DMS114 treated with DMSO at 0.1 percent for 48 hours (cell line): ENCODE measurements at regions not wholly inside any gene's neighbourhood (a gene's known extent, or its start where the extent isn't known, plus 50 kb on each side); places are given as distances from the start of the nearest gene placed in this dataset.
A peak's percentile ranks its signal among the peaks of the same experiment; 100 is the strongest.

Experiments used
- DNase-seq: peaks from one replicate; lab custom pipeline; 2025; ENCODE audit not compliant: unreplicated experiment; lab: John Stamatoyannopoulos, UW

GRCh38 chr5:30100929-30101328, 1092.6 kb upstream of the CDH6 start:
- no peak for DNase-seq

DNA sequence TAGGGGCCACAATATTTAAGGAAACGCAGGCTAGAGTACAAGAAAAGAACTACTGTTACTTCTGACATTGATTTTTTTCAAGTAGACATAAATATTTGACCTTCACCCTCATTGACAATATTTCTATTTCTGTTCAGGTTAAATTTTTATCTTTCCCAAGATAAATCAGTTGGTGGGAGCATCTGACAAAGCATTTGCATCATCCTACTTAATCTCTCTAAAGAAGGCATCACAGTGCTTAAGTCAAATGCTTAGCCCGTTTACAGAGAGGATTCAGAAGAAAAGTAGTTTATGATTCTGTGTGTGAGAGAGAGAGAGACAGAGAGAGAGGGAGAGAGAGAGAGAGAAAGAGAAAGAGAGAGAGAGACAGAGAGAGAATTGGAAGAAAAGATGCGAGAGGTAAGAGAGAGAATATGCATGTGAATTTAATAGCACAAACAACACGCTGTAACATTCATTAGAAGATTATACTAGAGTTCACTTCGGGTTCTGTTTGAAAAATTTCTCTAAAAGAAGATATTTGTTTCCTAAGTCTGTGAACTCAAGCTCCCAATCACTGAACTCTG, 1093.3 kb upstream of the CDH6 start:
- no peak for DNase-seq

GRCh38 chr5:30099634-30100033, 1093.9 kb upstream of the CDH6 start:
- DNase-seq = no peak

- DNase-seq = no peak
Measured at GRCh38 chr5:30098940-30099339, 1094.5 kb upstream of the CDH6 start.

DNA sequence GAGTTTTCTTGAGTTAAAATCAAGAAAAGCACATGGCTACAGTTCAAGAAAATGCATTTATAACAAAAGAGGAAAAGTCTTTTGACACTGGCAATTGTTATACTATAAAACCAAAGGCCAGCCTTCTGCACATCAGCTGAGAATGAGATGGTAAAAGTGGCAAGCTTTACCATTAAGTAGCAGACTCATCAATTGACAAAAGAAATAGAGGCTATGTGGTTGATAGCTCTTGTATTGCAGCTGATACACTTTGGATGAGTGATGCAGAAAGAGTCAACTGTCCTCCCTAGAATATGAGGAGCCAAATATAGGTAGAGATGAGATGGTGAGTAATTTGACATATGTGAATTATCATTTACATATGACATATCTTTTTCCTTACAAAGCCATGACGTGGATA, 1100.9 kb upstream of the CDH6 start:
- no peak for DNase-seq

- no peak for DNase-seq
Measured at GRCh38 chr5:30069441-30070263, 1123.8 kb upstream of the CDH6 start.

- no peak for DNase-seq
Measured at GRCh38 chr5:30063503-30063902, 1130.0 kb upstream of the CDH6 start.

DNA sequence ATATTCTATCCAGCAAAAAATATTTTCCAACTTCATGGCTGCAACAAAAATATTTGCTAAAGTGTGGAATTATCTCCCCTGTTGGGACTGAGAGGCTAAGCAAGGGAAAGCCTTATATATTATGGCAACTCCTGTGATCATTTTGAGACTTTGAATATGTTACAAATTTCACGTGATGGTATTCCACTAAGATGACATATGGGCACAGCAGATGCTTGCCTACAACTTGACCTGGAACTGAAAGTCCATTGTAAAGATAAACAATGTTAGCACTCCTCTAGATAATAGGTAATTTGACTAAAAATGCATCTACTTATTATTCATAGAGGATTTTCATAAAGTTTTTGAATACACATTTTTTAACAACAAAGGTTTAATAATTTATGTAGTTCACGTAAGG, 1141.5 kb upstream of the CDH6 start:
- DNase-seq = no peak

DNA sequence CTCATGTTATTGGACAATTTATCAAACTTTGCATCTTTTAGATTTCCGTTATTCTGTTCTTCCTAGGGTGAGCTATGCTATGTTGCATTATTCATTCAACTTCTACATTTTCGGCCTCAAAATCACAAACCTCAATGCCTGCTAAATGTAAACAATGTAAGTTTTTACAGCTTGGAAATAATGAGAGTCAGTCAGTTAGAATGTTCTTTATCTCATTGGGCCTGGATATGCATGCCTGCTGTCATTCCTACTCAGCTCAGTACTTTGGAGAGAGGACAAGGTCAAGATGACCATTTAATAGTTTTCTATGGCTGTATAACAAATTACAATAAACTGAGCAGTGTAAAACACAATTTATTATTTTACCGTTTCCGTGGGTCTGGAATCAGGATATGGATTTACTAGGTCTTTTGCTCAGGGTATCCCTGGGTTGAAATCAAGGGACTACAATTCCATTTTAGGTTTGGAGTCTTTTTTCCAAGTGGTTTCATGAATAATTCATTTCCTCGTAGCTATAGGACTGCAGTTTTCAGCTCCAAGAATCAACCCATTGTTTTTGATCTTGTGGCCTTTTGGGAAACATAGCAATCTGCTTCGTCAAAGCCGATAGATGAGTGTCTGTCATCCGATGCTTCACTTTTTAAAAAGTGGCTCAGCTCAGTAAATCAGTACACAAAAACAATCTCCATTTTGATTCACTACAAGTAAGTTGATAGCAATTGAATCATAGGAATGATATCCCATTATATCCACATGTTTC, 1143.2 kb upstream of the CDH6 start:
- no peak for DNase-seq

- no peak for DNase-seq
Measured at GRCh38 chr5:30042677-30043076, 1150.8 kb upstream of the CDH6 start.

- DNase-seq = no peak
Measured at GRCh38 chr5:30041831-30042385, 1151.6 kb upstream of the CDH6 start.

DNA sequence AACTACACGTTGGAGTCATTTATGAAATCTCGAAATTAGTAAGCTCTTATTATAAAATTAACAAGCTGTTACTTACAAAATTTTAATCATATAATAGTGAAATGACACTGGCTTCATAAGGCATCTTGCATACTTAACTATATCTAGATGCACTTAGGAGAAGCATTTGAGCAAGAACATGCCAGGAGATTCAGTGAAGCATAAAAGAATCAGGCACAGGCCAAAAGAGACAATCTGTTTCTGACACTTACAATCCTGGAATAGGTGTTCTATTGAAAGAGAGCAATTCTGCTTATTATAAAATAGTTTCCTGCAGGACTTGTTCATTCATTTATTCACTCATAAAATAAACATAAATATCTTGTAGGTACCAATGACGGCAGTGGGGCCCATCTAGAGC, 1152.2 kb upstream of the CDH6 start:
- DNase-seq = no peak

GRCh38 chr5:30040488-30041118, 1152.9 kb upstream of the CDH6 start:
- peak; percentile 42 for DNase-seq

DNA sequence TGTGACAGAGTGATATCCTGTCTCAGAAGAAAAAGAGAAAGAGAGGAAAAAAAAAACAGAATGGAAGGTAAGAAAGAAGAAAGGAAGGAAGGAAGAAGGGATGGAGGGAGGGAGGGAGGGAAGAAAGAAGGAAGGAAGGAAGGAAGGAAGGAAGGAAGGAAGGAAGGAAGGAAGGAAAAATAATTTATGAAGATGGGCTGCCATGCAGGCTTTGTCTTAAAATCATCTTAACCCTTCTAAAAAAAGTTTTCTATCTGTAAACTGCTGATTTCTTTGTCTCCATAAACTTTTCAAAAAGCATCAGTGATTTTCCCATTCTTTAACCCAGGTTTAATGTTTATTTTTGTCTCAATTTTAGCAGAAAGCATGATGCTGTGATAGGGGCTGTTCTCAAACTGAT, 1154.1 kb upstream of the CDH6 start:
- no peak for DNase-seq

GRCh38 chr5:30034870-30035269, 1158.6 kb upstream of the CDH6 start:
- no peak for DNase-seq

DNA sequence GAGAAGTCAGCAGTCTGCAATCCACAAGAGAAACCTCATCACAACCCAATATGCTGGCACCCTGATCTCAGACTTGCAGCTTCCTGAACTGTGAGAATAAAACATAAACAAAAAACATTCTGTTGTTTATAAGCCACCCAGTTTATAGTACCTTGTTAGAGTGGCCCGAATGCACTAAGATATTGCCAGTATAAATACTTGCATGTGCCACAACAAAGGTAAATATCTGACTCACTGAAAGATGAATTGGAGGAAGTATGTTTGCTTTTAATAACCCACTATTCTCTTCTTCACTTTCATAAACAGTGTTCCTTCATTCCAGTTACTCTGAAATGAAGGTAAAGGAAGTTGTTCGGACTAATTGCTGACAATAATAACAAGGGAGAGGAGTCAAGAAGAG, 1163.4 kb upstream of the CDH6 start:
- no peak for DNase-seq

- DNase-seq = no peak
Measured at GRCh38 chr5:30001826-30002225, 1191.7 kb upstream of the CDH6 start.

- no peak for DNase-seq
Measured at GRCh38 chr5:30000231-30000630, 1193.3 kb upstream of the CDH6 start.

GRCh38 chr5:29995154-29995553, 1198.3 kb upstream of the CDH6 start:
- DNase-seq = no peak

DNA sequence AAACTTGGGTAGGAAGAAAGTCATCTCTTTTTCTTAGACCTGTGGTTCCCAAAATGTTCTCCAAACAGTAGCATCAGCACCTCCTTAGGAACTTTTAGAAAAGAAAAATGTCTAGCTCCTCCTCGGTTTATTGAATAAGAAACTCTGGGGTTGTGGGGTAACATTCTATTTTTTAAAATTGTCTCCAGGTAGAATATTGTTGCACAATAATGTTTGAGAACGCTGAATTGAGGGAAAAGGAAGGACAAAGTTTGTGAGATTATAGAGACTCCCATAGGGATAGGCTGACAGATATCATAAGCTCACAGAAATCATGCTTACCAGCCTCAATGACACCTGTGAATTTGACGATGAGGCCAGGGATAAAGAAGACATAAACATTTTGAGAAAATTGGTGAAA, 1199.0 kb upstream of the CDH6 start:
- DNase-seq = no peak

GRCh38 chr5:29993286-29993685, 1200.2 kb upstream of the CDH6 start:
- no peak for DNase-seq
